Endothelial cell (in vitro differentiated cells): ENCODE measurements at regions not wholly inside any gene's neighbourhood (a gene's known extent, or its start where the extent isn't known, plus 50 kb on each side); places are given as distances from the start of the nearest gene placed in this dataset.

Source experiments
- DNase-seq: peaks from one replicate; pipeline ENCODE4 v3.0.0; 2021; ENCODE audit warnings: low spot score
- H3K27ac Mint-ChIP-seq: one replicate; pipeline ENCODE4 v1.8.0; 2021; ENCODE audit warnings: mixed read lengths, inconsistent platforms; ENCODE audit not compliant: unreplicated experiment
- H3K27me3 Mint-ChIP-seq: one replicate; pipeline ENCODE4 v1.8.0; 2021; ENCODE audit warnings: mild to moderate bottlenecking, moderate library complexity, mixed read lengths, inconsistent platforms; ENCODE audit not compliant: unreplicated experiment
- H3K36me3 Mint-ChIP-seq: one replicate; pipeline ENCODE4 v1.8.0; 2021; ENCODE audit warnings: mild to moderate bottlenecking, low read depth, mixed read lengths, inconsistent platforms; ENCODE audit not compliant: unreplicated experiment
- H3K4me1 Mint-ChIP-seq: one replicate; pipeline ENCODE4 v1.8.0; 2021; ENCODE audit warnings: mild to moderate bottlenecking, mixed read lengths, inconsistent platforms; ENCODE audit not compliant: unreplicated experiment
- H3K4me3 Mint-ChIP-seq: one replicate; pipeline ENCODE4 v1.8.0; 2021; ENCODE audit warnings: mild to moderate bottlenecking, mixed read lengths, inconsistent platforms; ENCODE audit not compliant: unreplicated experiment
- H3K9me3 Mint-ChIP-seq: one replicate; pipeline ENCODE4 v1.8.0; 2021; ENCODE audit warnings: mixed read lengths, inconsistent platforms; ENCODE audit not compliant: unreplicated experiment
- TF ChIP-seq, protein P1 (sequence below): fragments of 200-600 bp; sonication (generic); IDR thresholded peaks from one replicate; pipeline ENCODE4 v1.5.0; 2021; ENCODE audit warnings: antibody characterized with exemption; ENCODE audit not compliant: unreplicated experiment

GRCh38 chr22:48545987-48546386 is 1281.7 kb downstream of the BRD1 start:
- no peaks in the 10 kb centered on the region for H3K4me1 Mint-ChIP-seq
- H3K4me3 Mint-ChIP-seq: no peak overlapping the region
- peaks cover 4% of the 10 kb centered on the region for H3K27me3 Mint-ChIP-seq
- no peak for DNase-seq
- no peak overlapping the region for H3K27ac Mint-ChIP-seq
- H3K36me3 Mint-ChIP-seq: peaks cover 5% of the 10 kb centered on the region
- H3K9me3 Mint-ChIP-seq: no peaks in the 10 kb centered on the region
- TF ChIP-seq, protein P1, sequence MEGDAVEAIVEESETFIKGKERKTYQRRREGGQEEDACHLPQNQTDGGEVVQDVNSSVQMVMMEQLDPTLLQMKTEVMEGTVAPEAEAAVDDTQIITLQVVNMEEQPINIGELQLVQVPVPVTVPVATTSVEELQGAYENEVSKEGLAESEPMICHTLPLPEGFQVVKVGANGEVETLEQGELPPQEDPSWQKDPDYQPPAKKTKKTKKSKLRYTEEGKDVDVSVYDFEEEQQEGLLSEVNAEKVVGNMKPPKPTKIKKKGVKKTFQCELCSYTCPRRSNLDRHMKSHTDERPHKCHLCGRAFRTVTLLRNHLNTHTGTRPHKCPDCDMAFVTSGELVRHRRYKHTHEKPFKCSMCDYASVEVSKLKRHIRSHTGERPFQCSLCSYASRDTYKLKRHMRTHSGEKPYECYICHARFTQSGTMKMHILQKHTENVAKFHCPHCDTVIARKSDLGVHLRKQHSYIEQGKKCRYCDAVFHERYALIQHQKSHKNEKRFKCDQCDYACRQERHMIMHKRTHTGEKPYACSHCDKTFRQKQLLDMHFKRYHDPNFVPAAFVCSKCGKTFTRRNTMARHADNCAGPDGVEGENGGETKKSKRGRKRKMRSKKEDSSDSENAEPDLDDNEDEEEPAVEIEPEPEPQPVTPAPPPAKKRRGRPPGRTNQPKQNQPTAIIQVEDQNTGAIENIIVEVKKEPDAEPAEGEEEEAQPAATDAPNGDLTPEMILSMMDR: no peak

- Mint-ChIP-seq H3K4me3 (no peak overlapping the region), H3K36me3 (peaks cover 8% of the 10 kb centered on the region), H3K9me3 (no peaks in the 10 kb centered on the region), H3K27ac (no peak overlapping the region), H3K27me3 (peaks cover 3% of the 10 kb centered on the region), H3K4me1 (no peaks in the 10 kb centered on the region)
- no peak for DNase-seq
- TF ChIP-seq, protein P1: no peak
Measured at GRCh38 chr22:48541401-48542098, 1286.1 kb downstream of the BRD1 start.

DNA sequence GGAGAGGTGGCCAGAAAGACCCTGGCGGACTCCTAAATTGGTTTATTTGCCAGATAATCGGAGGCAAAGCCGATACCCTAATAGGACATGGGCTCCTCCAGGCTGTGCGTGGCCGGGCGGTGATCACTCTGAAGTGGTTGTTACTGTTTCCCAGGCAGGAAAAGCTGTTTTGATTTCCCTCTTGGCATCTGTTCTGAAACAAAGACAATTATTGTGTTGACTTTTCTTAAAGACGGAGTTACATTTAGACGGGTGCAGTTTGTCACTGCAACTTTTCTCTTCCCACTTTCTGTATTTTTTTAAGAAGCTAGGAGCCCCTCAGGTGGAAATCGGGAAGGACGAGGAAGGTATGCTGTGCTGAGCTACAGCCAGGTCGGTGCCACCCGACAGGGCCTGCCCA is 1288.4 kb downstream of the BRD1 start:
- DNase-seq: no peak
- H3K36me3 Mint-ChIP-seq: peaks cover 8% of the 10 kb centered on the region
- no peaks in the 10 kb centered on the region for H3K4me1 Mint-ChIP-seq
- H3K27me3 Mint-ChIP-seq: peaks cover 3% of the 10 kb centered on the region
- peak overlapping the region; percentile 9 for H3K4me3 Mint-ChIP-seq
- H3K9me3 Mint-ChIP-seq: no peaks in the 10 kb centered on the region
- H3K27ac Mint-ChIP-seq: no peak overlapping the region
- TF ChIP-seq, protein P1: no peak

GRCh38 chr22:48538291-48538820 is 1289.3 kb downstream of the BRD1 start:
- Mint-ChIP-seq H3K9me3 (no peaks in the 10 kb centered on the region), H3K27me3 (peaks cover 5% of the 10 kb centered on the region), H3K27ac (no peak overlapping the region), H3K4me3 (no peak overlapping the region), H3K4me1 (no peaks in the 10 kb centered on the region), H3K36me3 (peaks cover 8% of the 10 kb centered on the region)
- no peak for DNase-seq
- TF ChIP-seq, protein P1: no peak

DNA sequence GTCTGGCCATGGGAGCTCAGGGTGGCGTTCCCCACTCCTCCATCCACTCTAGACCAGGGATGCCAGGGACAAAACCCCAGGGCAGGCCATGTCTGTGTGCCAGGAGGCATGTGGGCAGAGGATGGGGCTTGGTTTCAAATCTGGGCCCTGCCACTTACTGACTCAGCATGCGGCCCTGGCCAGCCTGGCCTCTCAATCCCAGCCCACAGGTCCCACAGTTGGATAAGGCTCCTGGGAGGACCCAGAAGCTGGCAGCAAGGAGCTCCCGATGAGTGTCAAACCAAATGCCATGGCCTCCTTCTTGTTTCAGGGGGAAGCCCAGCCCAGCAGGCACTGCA is 1290.4 kb downstream of the BRD1 start:
- DNase-seq: no peak
- Mint-ChIP-seq H3K9me3 (no peaks in the 10 kb centered on the region), H3K36me3 (peaks cover 4% of the 10 kb centered on the region), H3K27ac (no peak overlapping the region), H3K4me1 (no peaks in the 10 kb centered on the region), H3K4me3 (no peak overlapping the region), H3K27me3 (peaks cover 5% of the 10 kb centered on the region)
- TF ChIP-seq, protein P1: no peak
